ENCODE measurements at regions not wholly inside any gene's neighbourhood (a gene's known extent, or its start where the extent isn't known, plus 50 kb on each side); places are given as distances from the start of the nearest gene placed in this dataset.

DNA sequence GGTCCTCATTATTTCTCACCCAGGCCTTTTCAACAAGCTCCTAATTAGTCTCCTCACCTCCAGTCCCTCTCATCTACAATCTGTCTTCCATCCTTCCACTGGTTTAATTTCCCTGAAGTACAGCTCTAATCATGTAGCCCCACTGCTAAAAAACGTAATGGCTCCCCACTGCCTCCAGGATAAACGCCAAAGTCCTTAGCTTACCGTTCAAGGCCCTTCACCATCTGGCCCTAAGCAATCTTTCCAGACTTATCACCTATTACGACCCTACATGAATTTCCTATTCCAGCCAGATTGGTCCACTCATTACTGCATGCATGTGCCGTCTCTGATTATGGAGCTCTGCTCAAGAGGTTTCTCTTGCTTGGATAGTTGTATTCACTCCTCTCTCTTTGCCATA, 83.1 kb upstream of the DAB1 start (continued):
- TF ChIP-seq, protein P1, sequence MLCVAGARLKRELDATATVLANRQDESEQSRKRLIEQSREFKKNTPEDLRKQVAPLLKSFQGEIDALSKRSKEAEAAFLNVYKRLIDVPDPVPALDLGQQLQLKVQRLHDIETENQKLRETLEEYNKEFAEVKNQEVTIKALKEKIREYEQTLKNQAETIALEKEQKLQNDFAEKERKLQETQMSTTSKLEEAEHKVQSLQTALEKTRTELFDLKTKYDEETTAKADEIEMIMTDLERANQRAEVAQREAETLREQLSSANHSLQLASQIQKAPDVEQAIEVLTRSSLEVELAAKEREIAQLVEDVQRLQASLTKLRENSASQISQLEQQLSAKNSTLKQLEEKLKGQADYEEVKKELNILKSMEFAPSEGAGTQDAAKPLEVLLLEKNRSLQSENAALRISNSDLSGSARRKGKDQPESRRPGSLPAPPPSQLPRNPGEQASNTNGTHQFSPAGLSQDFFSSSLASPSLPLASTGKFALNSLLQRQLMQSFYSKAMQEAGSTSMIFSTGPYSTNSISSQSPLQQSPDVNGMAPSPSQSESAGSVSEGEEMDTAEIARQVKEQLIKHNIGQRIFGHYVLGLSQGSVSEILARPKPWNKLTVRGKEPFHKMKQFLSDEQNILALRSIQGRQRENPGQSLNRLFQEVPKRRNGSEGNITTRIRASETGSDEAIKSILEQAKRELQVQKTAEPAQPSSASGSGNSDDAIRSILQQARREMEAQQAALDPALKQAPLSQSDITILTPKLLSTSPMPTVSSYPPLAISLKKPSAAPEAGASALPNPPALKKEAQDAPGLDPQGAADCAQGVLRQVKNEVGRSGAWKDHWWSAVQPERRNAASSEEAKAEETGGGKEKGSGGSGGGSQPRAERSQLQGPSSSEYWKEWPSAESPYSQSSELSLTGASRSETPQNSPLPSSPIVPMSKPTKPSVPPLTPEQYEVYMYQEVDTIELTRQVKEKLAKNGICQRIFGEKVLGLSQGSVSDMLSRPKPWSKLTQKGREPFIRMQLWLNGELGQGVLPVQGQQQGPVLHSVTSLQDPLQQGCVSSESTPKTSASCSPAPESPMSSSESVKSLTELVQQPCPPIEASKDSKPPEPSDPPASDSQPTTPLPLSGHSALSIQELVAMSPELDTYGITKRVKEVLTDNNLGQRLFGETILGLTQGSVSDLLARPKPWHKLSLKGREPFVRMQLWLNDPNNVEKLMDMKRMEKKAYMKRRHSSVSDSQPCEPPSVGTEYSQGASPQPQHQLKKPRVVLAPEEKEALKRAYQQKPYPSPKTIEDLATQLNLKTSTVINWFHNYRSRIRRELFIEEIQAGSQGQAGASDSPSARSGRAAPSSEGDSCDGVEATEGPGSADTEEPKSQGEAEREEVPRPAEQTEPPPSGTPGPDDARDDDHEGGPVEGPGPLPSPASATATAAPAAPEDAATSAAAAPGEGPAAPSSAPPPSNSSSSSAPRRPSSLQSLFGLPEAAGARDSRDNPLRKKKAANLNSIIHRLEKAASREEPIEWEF (IDR thresholded peaks at IDR 0.05; ENCODE audit: insufficient replicate concordance, low read depth, low read length) = no peak
- TF ChIP-seq RFX5 (IDR thresholded peaks at IDR 0.05; ENCODE audit: low read depth, low read length) (no peak), POU2F2 (IDR thresholded peaks at IDR 0.05; ENCODE audit: borderline replicate concordance, low read depth, low read length) (no peak)
- TF ChIP-seq, protein P2, sequence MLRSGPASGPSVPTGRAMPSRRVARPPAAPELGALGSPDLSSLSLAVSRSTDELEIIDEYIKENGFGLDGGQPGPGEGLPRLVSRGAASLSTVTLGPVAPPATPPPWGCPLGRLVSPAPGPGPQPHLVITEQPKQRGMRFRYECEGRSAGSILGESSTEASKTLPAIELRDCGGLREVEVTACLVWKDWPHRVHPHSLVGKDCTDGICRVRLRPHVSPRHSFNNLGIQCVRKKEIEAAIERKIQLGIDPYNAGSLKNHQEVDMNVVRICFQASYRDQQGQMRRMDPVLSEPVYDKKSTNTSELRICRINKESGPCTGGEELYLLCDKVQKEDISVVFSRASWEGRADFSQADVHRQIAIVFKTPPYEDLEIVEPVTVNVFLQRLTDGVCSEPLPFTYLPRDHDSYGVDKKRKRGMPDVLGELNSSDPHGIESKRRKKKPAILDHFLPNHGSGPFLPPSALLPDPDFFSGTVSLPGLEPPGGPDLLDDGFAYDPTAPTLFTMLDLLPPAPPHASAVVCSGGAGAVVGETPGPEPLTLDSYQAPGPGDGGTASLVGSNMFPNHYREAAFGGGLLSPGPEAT (IDR thresholded peaks at IDR 0.05; ENCODE audit: low read depth) = no peak

DNA sequence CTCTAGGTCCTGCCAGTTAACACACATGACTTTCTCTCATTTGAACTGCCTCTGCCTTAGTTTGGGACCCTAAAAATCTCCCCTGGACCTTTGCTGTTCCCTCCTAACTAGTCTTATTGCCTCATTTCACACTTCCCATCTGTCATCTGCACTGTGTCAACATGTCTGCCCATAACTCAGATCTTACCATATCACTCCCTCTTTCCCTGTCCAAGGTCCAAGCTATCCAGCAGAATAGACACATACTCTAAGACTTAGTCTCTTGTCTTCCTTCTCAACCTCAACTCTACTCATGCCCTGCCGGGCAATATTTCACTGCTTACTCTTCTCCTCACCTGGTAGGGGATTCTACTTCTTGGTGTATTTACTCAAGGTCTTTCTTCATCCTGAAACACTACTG, 79.5 kb upstream of the DAB1 start:
- Histone ChIP-seq H3K27me3 (replicated peaks in 1 of 2; ENCODE audit: control insufficient read depth in 2 of 2, insufficient read depth in 2 of 2, low read length in 1 of 2) (no peaks in the 10 kb centered on the region), H3K36me3 (ENCODE audit: control insufficient read depth in 2 of 2, insufficient read depth in 2 of 2, low read length in 1 of 2) (no peaks in the 10 kb centered on the region), H3K27ac (ENCODE audit: control insufficient read depth, insufficient read depth) (no peak overlapping the region), H2AFZ (ENCODE audit: control insufficient read depth, low read depth, low read length) (no peak overlapping the region), H3K9ac (ENCODE audit: control insufficient read depth, insufficient read depth, low read length) (no peak overlapping the region), H3K4me3 (no peak overlapping the region), H3K9me3 (replicated peaks; ENCODE audit: control insufficient read depth, insufficient read depth, low read length) (no peaks in the 10 kb centered on the region), H3K4me1 (ENCODE audit: control insufficient read depth, insufficient read depth, low read length) (no peaks in the 10 kb centered on the region), H3K4me2 (ENCODE audit: control insufficient read depth, insufficient read depth) (no peak overlapping the region), H3K79me2 (ENCODE audit: control insufficient read depth, insufficient read depth, low read length) (no peaks in the 10 kb centered on the region), H4K20me1 (ENCODE audit: control insufficient read depth, insufficient read depth) (no peaks in the 10 kb centered on the region)
- ChIA-PET POLR2A (no interaction called here), CTCF (no interaction called here), RAD21 (ENCODE audit: unreplicated experiment) (no interaction called here), SMC1A (ENCODE audit: uncharacterized antibody, unreplicated experiment) (no interaction called here)
- DNase-seq (ENCODE audit: low read depth, low spot score) = no peak
- intact Hi-C loops (cut with micrococcal nuclease; ENCODE audit: unreplicated experiment) (no loop called here), in situ Hi-C loops (cut with MboI) (no loop called here)
- no peak for FAIRE-seq
- BruUV-seq (replicated peaks) = no TSS peak
- WGBS (ENCODE audit: insufficient coverage, insufficient replicate concordance, low lambda C conversion rate, missing lambda C conversion rate) = 0% methylated on average over 1 of the region's 1 CpG
- no peak for TF ChIP-seq CEBPB (IDR thresholded peaks at IDR 0.05; ENCODE audit: borderline replicate concordance in 1 of 2, low read depth in 2 of 2, low read length in 2 of 2)
- ATAC-seq = no peak

All from GM12878 (cell line).